Neural progenitor cell (in vitro differentiated cells): ENCODE measurements at regions not wholly inside any gene's neighbourhood (a gene's known extent, or its start where the extent isn't known, plus 50 kb on each side); places are given as distances from the start of the nearest gene placed in this dataset.
A peak's percentile ranks its signal among the peaks of the same experiment; 100 is the strongest.

Experiments
- DNase-seq: peaks from one replicate; pipeline ENCODE4 v3.0.0-alpha.2; 2016; ENCODE audit warnings: low spot score
- H2AFZ ChIP-seq: fragments of 200-600 bp; sonication (generic); replicated peaks from 2 replicates; pipeline ENCODE4 v1.6.1; 2016; ENCODE audit warnings: antibody characterized with exemption
- H3F3A ChIP-seq: fragments of 200-600 bp; sonication (generic); 2 replicates; pipeline ENCODE4 v1.6.1; 2016; ENCODE audit warnings: antibody characterized with exemption, low read depth
- H3K27ac ChIP-seq: fragments of 200-600 bp; sonication (generic); 2 replicates; pipeline ENCODE4 v1.5.1; 2016; ENCODE audit warnings: mild to moderate bottlenecking
- H3K27me3 ChIP-seq: fragments of 200-600 bp; sonication (generic); 2 replicates; pipeline ENCODE4 v1.6.1; 2016; ENCODE audit warnings: mild to moderate bottlenecking, moderate library complexity
- H3K36me3 ChIP-seq: fragments of 200-600 bp; sonication (generic); 2 replicates; pipeline ENCODE4 v1.5.1; 2016
- H3K4me1 ChIP-seq: fragments of 200-600 bp; sonication (generic); 2 replicates; pipeline ENCODE4 v1.6.1; 2016; ENCODE audit warnings: mixed run types
- H3K4me2 ChIP-seq: fragments of 200-600 bp; sonication (generic); 2 replicates; pipeline ENCODE4 v1.6.1; 2016
- H3K4me3 ChIP-seq: fragments of 200-600 bp; sonication (generic); 2 replicates; pipeline ENCODE4 v1.5.1; 2016
- H3K79me2 ChIP-seq: fragments of 200-600 bp; sonication (generic); 2 replicates; pipeline ENCODE4 v1.6.1; 2016; ENCODE audit warnings: low read depth
- H3K9ac ChIP-seq: fragments of 200-600 bp; sonication (generic); 2 replicates; pipeline ENCODE4 v1.6.1; 2016
- H3K9me3 ChIP-seq: fragments of 200-600 bp; sonication (generic); 2 replicates; pipeline ENCODE4 v1.5.1; 2016; ENCODE audit warnings: low read depth
- H4K20me1 ChIP-seq: fragments of 200-600 bp; sonication (generic); 2 replicates; pipeline ENCODE4 v1.6.1; 2016; ENCODE audit warnings: low read depth
- H3K27ac Mint-ChIP-seq: 3 replicates; pipeline ENCODE4 v1.8.0; 2021; ENCODE audit warnings: mixed read lengths
- H3K27me3 Mint-ChIP-seq: 2 replicates; pipeline ENCODE4 v1.8.0; 2022; ENCODE audit warnings: low read depth, mild to moderate bottlenecking, inconsistent platforms, moderate library complexity, mixed read lengths; ENCODE audit not compliant: insufficient read depth
- H3K36me3 Mint-ChIP-seq: 3 replicates; pipeline ENCODE4 v1.8.0; 2021; ENCODE audit warnings: mixed read lengths
- H3K4me1 Mint-ChIP-seq: 3 replicates; pipeline ENCODE4 v1.8.0; 2021; ENCODE audit warnings: mixed read lengths
- H3K4me3 Mint-ChIP-seq: 3 replicates; pipeline ENCODE4 v1.8.0; 2021; ENCODE audit warnings: mild to moderate bottlenecking, moderate library complexity, mixed read lengths
- H3K9me3 Mint-ChIP-seq: 3 replicates; pipeline ENCODE4 v1.8.0; 2020; ENCODE audit warnings: mixed read lengths
- CTCF ChIP-seq: fragments of 200-600 bp; sonication (generic); IDR thresholded peaks from 2 replicates; pipeline ENCODE4 v1.5.1; 2017; ENCODE audit warnings: antibody characterized with exemption, mild to moderate bottlenecking
- EZH2 ChIP-seq: fragments of 200-600 bp; sonication (generic); IDR thresholded peaks from 2 replicates; pipeline ENCODE4 v1.6.1; 2017; ENCODE audit warnings: antibody characterized with exemption, mild to moderate bottlenecking, moderate library complexity
- EZH2phosphoT487 ChIP-seq: fragments of 200-600 bp; sonication (generic); IDR thresholded peaks from 2 replicates; pipeline ENCODE4 v1.6.1; 2017; ENCODE audit warnings: antibody characterized with exemption

GRCh38 chr15:62242999-62243398 is 77.9 kb upstream of the C2CD4B start:
- H3K4me3 ChIP-seq = no peak overlapping the region
- H3K36me3 ChIP-seq = peaks cover 2% of the 10 kb centered on the region
- Mint-ChIP-seq H3K4me1 (no peaks in the 10 kb centered on the region), H3K9me3 (peaks cover 4% of the 10 kb centered on the region), H3K27ac (no peak overlapping the region), H3K27me3 (peaks cover 5% of the 10 kb centered on the region), H3K36me3 (no peaks in the 10 kb centered on the region), H3K4me3 (no peak overlapping the region)
- H3K27me3 ChIP-seq = no peaks in the 10 kb centered on the region
- no peak for DNase-seq
- peaks cover 4% of the 10 kb centered on the region for H3K9me3 ChIP-seq
- no peaks in the 10 kb centered on the region for H4K20me1 ChIP-seq
- H3F3A ChIP-seq = no peaks in the 10 kb centered on the region
- no peak overlapping the region for H3K27ac ChIP-seq
- no peaks in the 10 kb centered on the region for H3K4me1 ChIP-seq
- no peak overlapping the region for H3K9ac ChIP-seq
- no peak overlapping the region for H3K4me2 ChIP-seq
- H3K79me2 ChIP-seq = no peaks in the 10 kb centered on the region
- no peak overlapping the region for H2AFZ ChIP-seq
- TF ChIP-seq CTCF (no peak), EZH2phosphoT487 (no peak), EZH2 (no peak)

DNA sequence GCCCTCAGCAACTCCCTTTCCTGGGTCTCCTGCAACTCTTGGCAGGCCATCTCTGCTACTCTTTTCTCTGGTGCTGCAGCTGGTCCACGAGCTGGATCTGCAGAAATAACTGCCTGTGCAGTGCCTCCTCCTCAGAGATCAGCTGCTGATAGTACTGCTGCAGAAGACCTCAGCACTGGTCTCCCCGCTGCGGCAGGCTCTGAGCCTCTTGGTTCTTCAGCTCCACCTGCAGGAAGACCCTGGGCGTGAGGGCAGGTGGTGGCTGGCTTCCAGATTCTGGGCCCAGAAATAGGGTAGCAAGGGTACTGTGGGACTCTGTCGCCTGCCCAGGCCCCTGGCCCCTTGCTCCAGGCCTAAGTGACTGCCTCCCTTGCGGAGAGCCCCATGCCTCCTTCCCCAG is 79.7 kb upstream of the C2CD4B start:
- Histone ChIP-seq H3F3A (no peaks in the 10 kb centered on the region), H3K4me1 (no peaks in the 10 kb centered on the region), H3K9me3 (no peaks in the 10 kb centered on the region), H3K27ac (no peak overlapping the region), H3K4me3 (no peak overlapping the region), H3K36me3 (no peaks in the 10 kb centered on the region), H2AFZ (no peak overlapping the region), H3K4me2 (no peak overlapping the region), H4K20me1 (no peaks in the 10 kb centered on the region), H3K9ac (no peak overlapping the region), H3K79me2 (no peaks in the 10 kb centered on the region), H3K27me3 (no peaks in the 10 kb centered on the region)
- H3K4me1 Mint-ChIP-seq = peaks cover 6% of the 10 kb centered on the region
- peaks cover 5% of the 10 kb centered on the region for H3K27me3 Mint-ChIP-seq
- H3K9me3 Mint-ChIP-seq = peaks cover 4% of the 10 kb centered on the region
- no peak overlapping the region for H3K4me3 Mint-ChIP-seq
- TF ChIP-seq CTCF (no peak), EZH2 (no peak), EZH2phosphoT487 (no peak)
- H3K27ac Mint-ChIP-seq = no peak overlapping the region
- H3K36me3 Mint-ChIP-seq = no peaks in the 10 kb centered on the region
- no peak for DNase-seq

DNA sequence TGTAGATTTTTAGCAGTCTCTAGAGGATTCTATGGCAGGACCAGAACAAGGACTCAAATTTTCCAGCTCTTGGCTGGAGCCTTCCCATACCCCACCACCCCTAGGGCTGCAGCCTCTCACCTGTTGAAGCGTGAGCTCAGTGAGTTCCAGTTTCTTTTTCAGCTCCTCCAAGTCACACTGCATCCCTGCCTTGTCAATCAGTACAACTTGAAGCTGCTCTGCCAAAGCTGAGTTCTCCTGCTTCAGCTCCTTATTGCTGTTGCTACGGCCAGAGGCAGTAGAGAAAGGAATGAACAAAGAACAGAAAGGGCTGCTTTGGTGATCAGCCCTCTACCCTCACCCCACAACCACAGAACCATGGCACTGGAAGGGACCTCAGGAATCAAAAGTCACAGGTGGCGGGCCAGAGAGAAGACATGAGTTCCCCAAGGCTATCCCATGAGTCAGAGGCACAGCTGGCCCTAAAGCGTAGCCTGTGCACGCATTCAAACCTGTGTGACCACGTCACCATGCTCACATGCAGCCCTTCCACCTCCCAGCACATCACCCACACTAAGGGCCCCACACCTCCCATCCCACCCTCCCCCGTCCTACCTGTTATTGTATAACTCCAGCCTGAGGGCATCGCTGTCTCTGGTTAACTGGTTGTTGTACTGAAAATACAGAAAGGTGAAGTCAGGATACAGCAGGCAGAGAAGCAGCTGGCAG is 83.3 kb upstream of the C2CD4B start:
- Histone ChIP-seq H3K27me3 (no peaks in the 10 kb centered on the region), H3K79me2 (no peaks in the 10 kb centered on the region), H3K9me3 (no peaks in the 10 kb centered on the region), H3K4me2 (no peak overlapping the region), H3K4me1 (no peaks in the 10 kb centered on the region), H3K4me3 (no peak overlapping the region), H4K20me1 (no peaks in the 10 kb centered on the region), H3K27ac (no peak overlapping the region), H3K9ac (no peak overlapping the region), H2AFZ (peak overlapping the region; percentile 76), H3K36me3 (no peaks in the 10 kb centered on the region), H3F3A (no peaks in the 10 kb centered on the region)
- peaks cover 4% of the 10 kb centered on the region for H3K9me3 Mint-ChIP-seq
- H3K4me1 Mint-ChIP-seq = peaks cover 10% of the 10 kb centered on the region
- H3K27ac Mint-ChIP-seq = no peak overlapping the region
- peaks cover 5% of the 10 kb centered on the region for H3K27me3 Mint-ChIP-seq
- no peak for DNase-seq
- no peak overlapping the region for H3K4me3 Mint-ChIP-seq
- TF ChIP-seq EZH2 (no peak), CTCF (no peak), EZH2phosphoT487 (no peak)
- H3K36me3 Mint-ChIP-seq = no peaks in the 10 kb centered on the region
